Neural cell (in vitro differentiated cells): ENCODE measurements at regions not wholly inside any gene's neighbourhood (a gene's known extent, or its start where the extent isn't known, plus 50 kb on each side); places are given as distances from the start of the nearest gene placed in this dataset.

Source experiments
- MXI1 ChIP-seq: fragments of 450-650 bp; conservative IDR thresholded peaks from 2 replicates; pipeline ENCODE4 v1.6.1; 2014; ENCODE audit warnings: antibody characterized with exemption, mild to moderate bottlenecking; ENCODE audit not compliant: poor library complexity, severe bottlenecking
- RAD21 ChIP-seq: fragments of 450-650 bp; conservative IDR thresholded peaks from 2 replicates; pipeline ENCODE4 v1.6.1; 2014; ENCODE audit warnings: antibody characterized with exemption, mild to moderate bottlenecking, moderate library complexity
- TF ChIP-seq, protein P1 (sequence below): fragments of 450-650 bp; IDR thresholded peaks from 2 replicates; pipeline ENCODE4 v1.5.1; 2014; ENCODE audit warnings: antibody characterized with exemption, mild to moderate bottlenecking, moderate library complexity; ENCODE audit not compliant: poor library complexity, severe bottlenecking

DNA sequence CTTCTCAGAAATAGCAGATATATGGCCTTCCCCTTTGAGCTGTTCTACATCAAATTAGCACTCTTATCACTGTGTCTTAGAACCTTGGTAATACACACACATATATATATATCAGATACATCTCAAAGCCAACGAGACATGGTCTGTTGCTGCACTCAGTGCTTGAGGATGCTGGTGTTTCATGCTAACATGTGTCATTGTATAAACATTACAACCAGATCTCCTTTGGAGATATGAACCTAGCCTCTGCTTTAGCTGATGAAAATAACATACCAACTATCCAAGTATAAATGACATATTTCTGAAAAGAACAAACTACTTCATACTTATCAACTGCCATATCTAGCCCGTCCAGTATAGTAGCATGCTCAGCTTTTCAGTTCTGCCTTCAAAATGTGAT lies 226.7 kb upstream of the HNRNPA3 start:
- TF ChIP-seq, protein P1, sequence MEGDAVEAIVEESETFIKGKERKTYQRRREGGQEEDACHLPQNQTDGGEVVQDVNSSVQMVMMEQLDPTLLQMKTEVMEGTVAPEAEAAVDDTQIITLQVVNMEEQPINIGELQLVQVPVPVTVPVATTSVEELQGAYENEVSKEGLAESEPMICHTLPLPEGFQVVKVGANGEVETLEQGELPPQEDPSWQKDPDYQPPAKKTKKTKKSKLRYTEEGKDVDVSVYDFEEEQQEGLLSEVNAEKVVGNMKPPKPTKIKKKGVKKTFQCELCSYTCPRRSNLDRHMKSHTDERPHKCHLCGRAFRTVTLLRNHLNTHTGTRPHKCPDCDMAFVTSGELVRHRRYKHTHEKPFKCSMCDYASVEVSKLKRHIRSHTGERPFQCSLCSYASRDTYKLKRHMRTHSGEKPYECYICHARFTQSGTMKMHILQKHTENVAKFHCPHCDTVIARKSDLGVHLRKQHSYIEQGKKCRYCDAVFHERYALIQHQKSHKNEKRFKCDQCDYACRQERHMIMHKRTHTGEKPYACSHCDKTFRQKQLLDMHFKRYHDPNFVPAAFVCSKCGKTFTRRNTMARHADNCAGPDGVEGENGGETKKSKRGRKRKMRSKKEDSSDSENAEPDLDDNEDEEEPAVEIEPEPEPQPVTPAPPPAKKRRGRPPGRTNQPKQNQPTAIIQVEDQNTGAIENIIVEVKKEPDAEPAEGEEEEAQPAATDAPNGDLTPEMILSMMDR: no peak
- TF ChIP-seq MXI1 (no peak), RAD21 (no peak)
